KMS-11 (cell line): ENCODE measurements at regions not wholly inside any gene's neighbourhood (a gene's known extent, or its start where the extent isn't known, plus 50 kb on each side); places are given as distances from the start of the nearest gene placed in this dataset.

ENCODE experiments used
- H2AFZ ChIP-seq: fragments of 200-600 bp; sonication (generic); 2 replicates; pipeline ENCODE4 v1.6.1; 2016; ENCODE audit warnings: antibody characterized with exemption, mixed run types, low read depth
- H3K27ac ChIP-seq: fragments of 200-600 bp; sonication (generic); 2 replicates; pipeline ENCODE4 v1.6.1; 2016; ENCODE audit warnings: mild to moderate bottlenecking, mixed run types
- H3K27me3 ChIP-seq: fragments of 200-600 bp; sonication (generic); 2 replicates; pipeline ENCODE4 v1.6.1; 2017; ENCODE audit warnings: mild to moderate bottlenecking, low read depth, mixed run types, moderate library complexity; ENCODE audit not compliant: insufficient read depth
- H3K36me3 ChIP-seq: fragments of 200-600 bp; sonication (generic); 2 replicates; pipeline ENCODE4 v1.6.1; 2017; ENCODE audit warnings: mild to moderate bottlenecking, mixed run types; ENCODE audit not compliant: insufficient read depth
- H3K4me1 ChIP-seq: fragments of 200-600 bp; sonication (generic); 2 replicates; pipeline ENCODE4 v1.6.1; 2016; ENCODE audit warnings: mild to moderate bottlenecking, low read depth, mixed run types; ENCODE audit not compliant: poor library complexity, severe bottlenecking
- H3K4me2 ChIP-seq: fragments of 200-600 bp; sonication (generic); 2 replicates; pipeline ENCODE4 v1.7.0; 2016; ENCODE audit warnings: mild to moderate bottlenecking, mixed run types
- H3K4me3 ChIP-seq: fragments of 200-600 bp; sonication (generic); IDR thresholded peaks from 2 replicates; pipeline ENCODE4 v1.6.1; 2017; ENCODE audit warnings: low read depth, low read length, mixed read lengths; ENCODE audit not compliant: insufficient read depth
- H3K79me2 ChIP-seq: fragments of 200-600 bp; sonication (generic); 2 replicates; pipeline ENCODE4 v1.6.1; 2016; ENCODE audit warnings: low read depth, mixed run types; ENCODE audit not compliant: insufficient read depth
- H3K9ac ChIP-seq: fragments of 200-600 bp; sonication (generic); 2 replicates; pipeline ENCODE4 v1.6.1; 2016; ENCODE audit warnings: mild to moderate bottlenecking, mixed run types
- H4K20me1 ChIP-seq: fragments of 200-600 bp; sonication (generic); 2 replicates; pipeline ENCODE4 v1.6.1; 2016; ENCODE audit warnings: mild to moderate bottlenecking, mixed run types; ENCODE audit not compliant: insufficient read depth
- CTCF ChIP-seq: fragments of 200-600 bp; sonication (generic); conservative IDR thresholded peaks from 2 replicates; pipeline ENCODE4 v1.6.1; 2017; ENCODE audit warnings: low read depth, mild to moderate bottlenecking, antibody characterized with exemption, low read length, moderate library complexity, mixed read lengths

DNA sequence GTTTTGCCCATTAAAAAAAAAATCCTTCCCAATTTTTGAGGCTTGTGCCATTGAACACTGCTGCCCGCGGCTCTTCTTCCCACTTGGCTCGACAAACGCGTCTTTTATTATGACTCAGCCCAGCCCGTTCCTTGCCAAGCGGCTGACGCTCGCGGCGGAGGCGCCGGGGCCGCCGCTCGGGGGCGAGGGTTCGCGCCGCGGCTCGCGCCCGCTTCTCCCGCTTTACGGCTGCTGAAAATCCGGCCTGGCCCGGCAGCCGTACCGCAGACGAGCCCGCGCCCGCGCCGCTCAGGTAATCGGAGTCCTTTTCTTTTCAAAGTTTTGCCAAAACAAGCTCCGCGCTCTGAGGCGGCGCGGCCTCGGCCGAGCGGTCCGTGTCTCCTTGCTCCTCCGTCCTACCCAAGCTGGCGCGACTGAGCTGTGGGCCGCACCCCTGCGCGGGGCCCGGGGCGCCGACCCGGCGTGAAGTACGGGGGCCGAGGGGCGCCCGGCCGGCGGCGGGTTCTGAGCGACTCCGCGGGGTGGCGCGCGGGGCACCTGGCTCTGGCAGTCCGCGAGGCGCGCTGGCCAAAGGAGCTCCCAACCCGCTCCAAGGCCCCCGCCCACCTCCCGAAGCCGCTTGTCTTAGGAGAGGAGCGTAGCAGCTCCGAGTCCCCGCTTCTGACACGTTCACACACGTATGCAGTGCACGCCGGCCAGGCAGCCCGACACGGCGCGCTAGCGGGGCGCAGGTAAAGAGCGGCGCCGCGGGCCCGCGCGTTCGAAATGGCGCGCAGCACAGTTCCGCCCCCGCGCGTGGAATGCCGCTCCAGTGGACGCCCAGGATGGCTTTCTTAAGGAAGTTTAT lies 418.2 kb upstream of the NAALADL2 start:
- Histone ChIP-seq H3K27ac (peak overlapping the region; percentile 86), H3K4me3 (peak overlapping the region; percentile 77), H3K36me3 (no peaks in the 10 kb centered on the region), H3K27me3 (no peaks in the 10 kb centered on the region), H3K9ac (peak overlapping the region; percentile 83), H2AFZ (peak overlapping the region; percentile 86), H3K79me2 (no peaks in the 10 kb centered on the region), H3K4me2 (peak overlapping the region; percentile 100), H4K20me1 (no peaks in the 10 kb centered on the region), H3K4me1 (peaks cover 24% of the 10 kb centered on the region)
- no peak for TF ChIP-seq CTCF

- H3K27ac ChIP-seq: peak overlapping the region; percentile 86
- H3K27me3 ChIP-seq: no peaks in the 10 kb centered on the region
- H4K20me1 ChIP-seq: no peaks in the 10 kb centered on the region
- peak overlapping the region; percentile 83 for H3K9ac ChIP-seq
- peak overlapping the region; percentile 86 for H2AFZ ChIP-seq
- peak overlapping the region; percentile 77 for H3K4me3 ChIP-seq
- TF ChIP-seq CTCF: no peak
- peak overlapping the region; percentile 100 for H3K4me2 ChIP-seq
- no peaks in the 10 kb centered on the region for H3K79me2 ChIP-seq
- H3K36me3 ChIP-seq: no peaks in the 10 kb centered on the region
- peaks cover 16% of the 10 kb centered on the region for H3K4me1 ChIP-seq
These were observed 417.4 kb upstream of the NAALADL2 start for GRCh38 chr3:174441588-174442301.

DNA sequence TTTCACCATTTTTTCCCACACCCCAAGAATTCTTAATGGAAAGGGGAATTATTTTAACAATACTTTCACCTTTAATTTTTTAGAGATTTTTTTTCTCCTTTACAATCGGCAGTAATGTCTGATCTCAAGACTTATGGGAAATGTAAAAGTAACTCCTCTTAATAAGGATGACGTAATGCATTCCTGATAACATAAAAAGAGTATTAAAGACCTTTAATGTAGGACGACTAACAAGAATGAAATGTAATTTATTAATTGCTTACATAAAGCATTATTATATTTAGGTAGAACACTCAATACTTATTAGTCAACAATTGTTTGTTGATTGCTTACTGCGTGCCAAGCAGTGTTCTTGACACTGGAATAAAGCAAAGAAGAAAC lies 416.8 kb upstream of the NAALADL2 start:
- Histone ChIP-seq H3K79me2 (no peaks in the 10 kb centered on the region), H3K36me3 (no peaks in the 10 kb centered on the region), H3K27ac (no peak overlapping the region), H2AFZ (peak overlapping the region; percentile 86; the same call in 1 of the 2 replicates), H3K9ac (no peak overlapping the region), H3K4me2 (peak overlapping the region; percentile 100; the same call in 1 of the 2 replicates), H3K27me3 (no peaks in the 10 kb centered on the region), H3K4me1 (peaks cover 16% of the 10 kb centered on the region), H4K20me1 (no peaks in the 10 kb centered on the region), H3K4me3 (no peak overlapping the region)
- TF ChIP-seq CTCF: no peak

DNA sequence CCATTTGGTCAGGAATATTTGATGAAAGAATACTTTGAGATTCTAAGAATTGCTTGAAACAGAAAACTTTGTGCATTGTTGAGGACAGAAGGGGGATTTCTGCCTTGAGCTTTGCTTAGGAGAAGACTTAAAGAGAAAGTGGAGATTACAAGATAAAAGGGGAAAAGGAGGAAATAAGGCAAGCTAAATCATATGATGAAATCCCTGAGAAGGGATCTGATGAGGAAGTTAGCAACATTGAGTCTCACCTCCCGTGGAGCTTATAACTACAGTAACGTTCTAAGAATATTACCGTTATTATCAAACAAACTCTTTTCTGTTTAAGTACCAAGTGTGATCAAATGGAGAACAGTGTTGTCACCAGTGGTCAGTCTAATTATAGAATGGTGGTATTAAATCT lies 414.7 kb upstream of the NAALADL2 start:
- no peak for TF ChIP-seq CTCF
- Histone ChIP-seq H3K27ac (no peak overlapping the region), H3K4me1 (peaks cover 16% of the 10 kb centered on the region), H3K4me2 (no peak overlapping the region), H4K20me1 (no peaks in the 10 kb centered on the region), H3K27me3 (no peaks in the 10 kb centered on the region), H2AFZ (no peak overlapping the region), H3K9ac (no peak overlapping the region), H3K36me3 (no peaks in the 10 kb centered on the region), H3K4me3 (no peak overlapping the region), H3K79me2 (no peaks in the 10 kb centered on the region)
